ENCODE measurements at regions not wholly inside any gene's neighbourhood (a gene's known extent, or its start where the extent isn't known, plus 50 kb on each side); places are given as distances from the start of the nearest gene placed in this dataset.
A peak's percentile ranks its signal among the peaks of the same experiment; 100 is the strongest.

GRCh38 chr6:102902471-102902870, 1509.0 kb downstream of the GRIK2 start:
- H3K36me3 ChIP-seq (ENCODE audit: control insufficient read depth in 4 of 4, insufficient read depth in 4 of 4, low read length in 4 of 4), result no peaks in the 10 kb centered on the region
- TF ChIP-seq CTCF (IDR thresholded peaks at IDR 0.05; ENCODE audit: control extremely low read depth, extremely low read depth), result no peak
- DNase-seq, result peak in 2 of 3 donors; percentile 77 to 95
- no peak overlapping the region for H3K9ac ChIP-seq (ENCODE audit: insufficient read depth in 1 of 2, low read length in 2 of 2)
- peaks cover 0 to 7% (median 0%) of the 10 kb centered on the region in 5 donors for H3K4me1 ChIP-seq (ENCODE audit: control insufficient read depth in 5 of 5, insufficient read depth in 5 of 5, low read length in 5 of 5)
- no peaks in the 10 kb centered on the region for H3K9me3 ChIP-seq (ENCODE audit: control insufficient read depth in 4 of 4, insufficient read depth in 3 of 4, low read length in 3 of 4)
- no peaks in the 10 kb centered on the region for H3K27me3 ChIP-seq (ENCODE audit: control insufficient read depth in 3 of 3, insufficient read depth in 3 of 3, low read length in 2 of 3)
- WGBS, 2 donors, result 21 to 30% methylated on average over 1 of the region's 1 CpG
- no peak overlapping the region for H3K27ac ChIP-seq (ENCODE audit: low read depth in 1 of 2, low read length in 1 of 2)
- ATAC-seq (ENCODE audit: insufficient read depth, low FRiP score), result no peak
- H3K4me3 ChIP-seq, result no peak overlapping the region

- DNase-seq (peak in 2 of 3 donors; percentile 3 to 39), ATAC-seq (ENCODE audit: insufficient read depth, low FRiP score) (no peak)
- H3K9ac ChIP-seq (ENCODE audit: insufficient read depth in 1 of 2, low read length in 2 of 2), result no peak overlapping the region
- TF ChIP-seq CTCF (IDR thresholded peaks at IDR 0.05; ENCODE audit: control extremely low read depth, extremely low read depth), result no peak
- H3K4me1 ChIP-seq (ENCODE audit: control insufficient read depth in 5 of 5, insufficient read depth in 5 of 5, low read length in 5 of 5), result no peaks in the 10 kb centered on the region
- H3K36me3 ChIP-seq (ENCODE audit: control insufficient read depth in 4 of 4, insufficient read depth in 4 of 4, low read length in 4 of 4), result no peaks in the 10 kb centered on the region
- no peak overlapping the region for H3K4me3 ChIP-seq
- H3K27ac ChIP-seq (ENCODE audit: low read depth in 1 of 2, low read length in 1 of 2), result no peak overlapping the region
- H3K9me3 ChIP-seq (ENCODE audit: control insufficient read depth in 4 of 4, insufficient read depth in 3 of 4, low read length in 3 of 4), result no peaks in the 10 kb centered on the region
- 47 to 68% methylated on average over 4 of the region's 4 CpGs for WGBS, 2 donors
- no peaks in the 10 kb centered on the region for H3K27me3 ChIP-seq (ENCODE audit: control insufficient read depth in 3 of 3, insufficient read depth in 3 of 3, low read length in 2 of 3)
Measured at GRCh38 chr6:102895683-102896082, 1502.2 kb downstream of the GRIK2 start.

- ATAC-seq (ENCODE audit: insufficient read depth, low FRiP score) (no peak), DNase-seq (no peak)
- no peak overlapping the region for H3K27ac ChIP-seq (ENCODE audit: low read depth in 1 of 2, low read length in 1 of 2)
- no peak overlapping the region for H3K4me3 ChIP-seq
- no peaks in the 10 kb centered on the region for H3K27me3 ChIP-seq (ENCODE audit: control insufficient read depth in 3 of 3, insufficient read depth in 3 of 3, low read length in 2 of 3)
- peaks cover 0 to 2% (median 0%) of the 10 kb centered on the region in 4 donors for H3K9me3 ChIP-seq (ENCODE audit: control insufficient read depth in 4 of 4, insufficient read depth in 3 of 4, low read length in 3 of 4)
- TF ChIP-seq CTCF (IDR thresholded peaks at IDR 0.05; ENCODE audit: control extremely low read depth, extremely low read depth), result no peak
- H3K9ac ChIP-seq (ENCODE audit: insufficient read depth in 1 of 2, low read length in 2 of 2), result no peak overlapping the region
- 68 to 82% methylated on average over 2 of the region's 2 CpGs for WGBS, 2 donors
- no peaks in the 10 kb centered on the region for H3K4me1 ChIP-seq (ENCODE audit: control insufficient read depth in 5 of 5, insufficient read depth in 5 of 5, low read length in 5 of 5)
- H3K36me3 ChIP-seq (ENCODE audit: control insufficient read depth in 4 of 4, insufficient read depth in 4 of 4, low read length in 4 of 4), result no peaks in the 10 kb centered on the region
Measured at GRCh38 chr6:102885165-102885564, 1491.7 kb downstream of the GRIK2 start.
